HG02973 (cell line): ENCODE measurements at regions not wholly inside any gene's neighbourhood (a gene's known extent, or its start where the extent isn't known, plus 50 kb on each side); places are given as distances from the start of the nearest gene placed in this dataset.

Experiments
- ATAC-seq: cut with Tn5 transposase; IDR thresholded peaks from one replicate; pipeline ENCODE4 v1.9.1; 2021; ENCODE audit warnings: moderate library complexity; ENCODE audit not compliant: unreplicated experiment

- ATAC-seq: no peak
Observed at GRCh38 chr18:6465281-6465680, 50.6 kb upstream of the L3MBTL4 start.

GRCh38 chr18:6476190-6476589 is 61.5 kb upstream of the L3MBTL4 start:
- ATAC-seq: no peak

- no peak for ATAC-seq
Observed at GRCh38 chr18:6476880-6477279, 62.2 kb upstream of the L3MBTL4 start.

GRCh38 chr18:6478121-6478520 is 63.4 kb upstream of the L3MBTL4 start:
- no peak for ATAC-seq

- ATAC-seq: no peak
Observed at GRCh38 chr18:6479699-6480098, 65.0 kb upstream of the L3MBTL4 start.

GRCh38 chr18:6482198-6482977 is 67.7 kb upstream of the L3MBTL4 start:
- peak; percentile 46 for ATAC-seq

- ATAC-seq: no peak
Observed at GRCh38 chr18:6484659-6485058, 69.9 kb upstream of the L3MBTL4 start.

- ATAC-seq: no peak
Observed at GRCh38 chr18:6486313-6486712, 71.6 kb upstream of the L3MBTL4 start.

GRCh38 chr18:6486764-6487426 is 72.2 kb upstream of the L3MBTL4 start:
- no peak for ATAC-seq

- ATAC-seq: no peak
Observed at GRCh38 chr18:6487968-6488367, 73.3 kb upstream of the L3MBTL4 start.

- ATAC-seq: no peak
Observed at GRCh38 chr18:6488956-6489355, 74.2 kb upstream of the L3MBTL4 start.

- no peak for ATAC-seq
Observed at GRCh38 chr18:6489977-6490376, 75.3 kb upstream of the L3MBTL4 start.

GRCh38 chr18:6493194-6493593 is 78.5 kb upstream of the L3MBTL4 start:
- ATAC-seq: no peak

GRCh38 chr18:6495536-6495935 is 80.8 kb upstream of the L3MBTL4 start:
- ATAC-seq: no peak

GRCh38 chr18:6497543-6497942 is 82.8 kb upstream of the L3MBTL4 start:
- ATAC-seq: no peak

GRCh38 chr18:6498289-6498856 is 83.7 kb upstream of the L3MBTL4 start:
- no peak for ATAC-seq

GRCh38 chr18:6504605-6505497 is 90.1 kb upstream of the L3MBTL4 start:
- ATAC-seq: no peak

GRCh38 chr18:6505498-6505875 is 90.8 kb upstream of the L3MBTL4 start:
- no peak for ATAC-seq

- no peak for ATAC-seq
Observed at GRCh38 chr18:6509417-6509816, 94.7 kb upstream of the L3MBTL4 start.

- no peak for ATAC-seq
Observed at GRCh38 chr18:6509832-6510231, 95.1 kb upstream of the L3MBTL4 start.

GRCh38 chr18:6520901-6521300 is 106.2 kb upstream of the L3MBTL4 start:
- ATAC-seq: no peak
